ENCODE measurements at regions not wholly inside any gene's neighbourhood (a gene's known extent, or its start where the extent isn't known, plus 50 kb on each side); places are given as distances from the start of the nearest gene placed in this dataset.

GRCh38 chr4:162727232-162727631, 439.5 kb downstream of the NAF1 start:
- DNase-seq = no peak

GRCh38 chr4:162715401-162715800, 451.3 kb downstream of the NAF1 start:
- DNase-seq = no peak

GRCh38 chr4:162707962-162708361, 458.7 kb downstream of the NAF1 start:
- DNase-seq = no peak

- DNase-seq = no peak
Measured at GRCh38 chr4:162706632-162707031, 460.1 kb downstream of the NAF1 start.

- DNase-seq = no peak
Measured at GRCh38 chr4:162706051-162706450, 460.6 kb downstream of the NAF1 start.

- DNase-seq = no peak
Measured at GRCh38 chr4:162705130-162705803, 461.4 kb downstream of the NAF1 start.

GRCh38 chr4:162700815-162701361, 465.8 kb downstream of the NAF1 start:
- no peak for DNase-seq

- DNase-seq = no peak
Measured at GRCh38 chr4:162700358-162700757, 466.3 kb downstream of the NAF1 start.

GRCh38 chr4:162699629-162700028, 467.1 kb downstream of the NAF1 start:
- no peak for DNase-seq

- DNase-seq = no peak
Measured at GRCh38 chr4:162685410-162685809, 481.3 kb downstream of the NAF1 start.

- DNase-seq = no peak
Measured at GRCh38 chr4:162684998-162685397, 481.7 kb downstream of the NAF1 start.

- DNase-seq = no peak
Measured at GRCh38 chr4:162684371-162684700, 482.4 kb downstream of the NAF1 start.

- DNase-seq = no peak
Measured at GRCh38 chr4:162683659-162684370, 482.9 kb downstream of the NAF1 start.

- no peak for DNase-seq
Measured at GRCh38 chr4:162682651-162683050, 484.0 kb downstream of the NAF1 start.

GRCh38 chr4:162681212-162681611, 485.5 kb downstream of the NAF1 start:
- no peak for DNase-seq

- no peak for DNase-seq
Measured at GRCh38 chr4:162675661-162676060, 491.0 kb downstream of the NAF1 start.

GRCh38 chr4:162661913-162662312, 498.1 kb upstream of the FSTL5 start:
- DNase-seq = no peak

GRCh38 chr4:162659716-162660115, 495.9 kb upstream of the FSTL5 start:
- DNase-seq = no peak

- DNase-seq = no peak
Measured at GRCh38 chr4:162657966-162658365, 494.2 kb upstream of the FSTL5 start.

- DNase-seq = no peak
Measured at GRCh38 chr4:162650166-162650565, 486.4 kb upstream of the FSTL5 start.

- no peak for DNase-seq
Measured at GRCh38 chr4:162645381-162645780, 481.6 kb upstream of the FSTL5 start.

GRCh38 chr4:162644346-162644745, 480.5 kb upstream of the FSTL5 start:
- no peak for DNase-seq

- no peak for DNase-seq
Measured at GRCh38 chr4:162640152-162640551, 476.4 kb upstream of the FSTL5 start.

- no peak for DNase-seq
Measured at GRCh38 chr4:162634390-162634789, 470.6 kb upstream of the FSTL5 start.

- no peak for DNase-seq
Measured at GRCh38 chr4:162622664-162623063, 458.9 kb upstream of the FSTL5 start.
